KMS-11 (cell line): ENCODE measurements at regions not wholly inside any gene's neighbourhood (a gene's known extent, or its start where the extent isn't known, plus 50 kb on each side); places are given as distances from the start of the nearest gene placed in this dataset.

Experiments
- H2AFZ ChIP-seq: fragments of 200-600 bp; sonication (generic); 2 replicates; pipeline ENCODE4 v1.6.1; 2016; ENCODE audit warnings: antibody characterized with exemption, mixed run types, low read depth
- H3K27ac ChIP-seq: fragments of 200-600 bp; sonication (generic); 2 replicates; pipeline ENCODE4 v1.6.1; 2016; ENCODE audit warnings: mild to moderate bottlenecking, mixed run types
- H3K27me3 ChIP-seq: fragments of 200-600 bp; sonication (generic); 2 replicates; pipeline ENCODE4 v1.6.1; 2017; ENCODE audit warnings: mild to moderate bottlenecking, low read depth, mixed run types, moderate library complexity; ENCODE audit not compliant: insufficient read depth
- H3K36me3 ChIP-seq: fragments of 200-600 bp; sonication (generic); 2 replicates; pipeline ENCODE4 v1.6.1; 2017; ENCODE audit warnings: mild to moderate bottlenecking, mixed run types; ENCODE audit not compliant: insufficient read depth
- H3K4me1 ChIP-seq: fragments of 200-600 bp; sonication (generic); 2 replicates; pipeline ENCODE4 v1.6.1; 2016; ENCODE audit warnings: mild to moderate bottlenecking, low read depth, mixed run types; ENCODE audit not compliant: poor library complexity, severe bottlenecking
- H3K4me2 ChIP-seq: fragments of 200-600 bp; sonication (generic); 2 replicates; pipeline ENCODE4 v1.7.0; 2016; ENCODE audit warnings: mild to moderate bottlenecking, mixed run types
- H3K4me3 ChIP-seq: fragments of 200-600 bp; sonication (generic); IDR thresholded peaks from 2 replicates; pipeline ENCODE4 v1.6.1; 2017; ENCODE audit warnings: low read depth, low read length, mixed read lengths; ENCODE audit not compliant: insufficient read depth
- H3K79me2 ChIP-seq: fragments of 200-600 bp; sonication (generic); 2 replicates; pipeline ENCODE4 v1.6.1; 2016; ENCODE audit warnings: low read depth, mixed run types; ENCODE audit not compliant: insufficient read depth
- H3K9ac ChIP-seq: fragments of 200-600 bp; sonication (generic); 2 replicates; pipeline ENCODE4 v1.6.1; 2016; ENCODE audit warnings: mild to moderate bottlenecking, mixed run types
- H4K20me1 ChIP-seq: fragments of 200-600 bp; sonication (generic); 2 replicates; pipeline ENCODE4 v1.6.1; 2016; ENCODE audit warnings: mild to moderate bottlenecking, mixed run types; ENCODE audit not compliant: insufficient read depth
- CTCF ChIP-seq: fragments of 200-600 bp; sonication (generic); conservative IDR thresholded peaks from 2 replicates; pipeline ENCODE4 v1.6.1; 2017; ENCODE audit warnings: low read depth, mild to moderate bottlenecking, antibody characterized with exemption, low read length, moderate library complexity, mixed read lengths

- Histone ChIP-seq H3K79me2 (no peaks in the 10 kb centered on the region), H3K4me2 (no peak overlapping the region), H3K27ac (no peak overlapping the region), H4K20me1 (no peaks in the 10 kb centered on the region), H2AFZ (no peak overlapping the region), H3K4me3 (no peak overlapping the region), H3K27me3 (peaks cover 4% of the 10 kb centered on the region; the same call in 1 of the 2 replicates), H3K36me3 (no peaks in the 10 kb centered on the region), H3K4me1 (no peaks in the 10 kb centered on the region), H3K9ac (no peak overlapping the region)
- no peak for TF ChIP-seq CTCF
These were observed 148.9 kb downstream of the BRD1 start for GRCh38 chr22:49678842-49679170.

- Histone ChIP-seq H3K9ac (no peak overlapping the region), H3K36me3 (no peaks in the 10 kb centered on the region), H3K27me3 (peaks cover 4% of the 10 kb centered on the region; the same call in 1 of the 2 replicates), H3K4me1 (no peaks in the 10 kb centered on the region), H2AFZ (no peak overlapping the region), H3K79me2 (no peaks in the 10 kb centered on the region), H3K4me3 (no peak overlapping the region), H4K20me1 (no peaks in the 10 kb centered on the region), H3K27ac (no peak overlapping the region), H3K4me2 (no peak overlapping the region)
- no peak for TF ChIP-seq CTCF
These were observed 149.4 kb downstream of the BRD1 start for GRCh38 chr22:49678137-49678841.

GRCh38 chr22:49677495-49677889 lies 150.2 kb downstream of the BRD1 start:
- TF ChIP-seq CTCF = no peak
- Histone ChIP-seq H3K9ac (no peak overlapping the region), H3K4me1 (no peaks in the 10 kb centered on the region), H4K20me1 (no peaks in the 10 kb centered on the region), H3K27me3 (peaks cover 4% of the 10 kb centered on the region; the same call in 1 of the 2 replicates), H2AFZ (no peak overlapping the region), H3K79me2 (no peaks in the 10 kb centered on the region), H3K4me2 (no peak overlapping the region), H3K36me3 (no peaks in the 10 kb centered on the region), H3K4me3 (no peak overlapping the region), H3K27ac (no peak overlapping the region)

GRCh38 chr22:49676783-49677494 lies 150.7 kb downstream of the BRD1 start:
- Histone ChIP-seq H3K79me2 (no peaks in the 10 kb centered on the region), H3K9ac (no peak overlapping the region), H3K27me3 (peaks cover 5% of the 10 kb centered on the region; the same call in 1 of the 2 replicates), H3K27ac (no peak overlapping the region), H2AFZ (no peak overlapping the region), H3K36me3 (no peaks in the 10 kb centered on the region), H3K4me2 (no peak overlapping the region), H4K20me1 (no peaks in the 10 kb centered on the region), H3K4me3 (no peak overlapping the region), H3K4me1 (no peaks in the 10 kb centered on the region)
- TF ChIP-seq CTCF = no peak
